K562 (cell line): ENCODE measurements at regions not wholly inside any gene's neighbourhood (a gene's known extent, or its start where the extent isn't known, plus 50 kb on each side); places are given as distances from the start of the nearest gene placed in this dataset.

ENCODE experiments used
- ATAC-seq: fragments of 200-7000 bp; cut with Tn5 transposase; 3 replicates; pipeline ENCODE4 v1.9.1; 2020; ENCODE audit warnings: moderate library complexity
- BruUV-seq: library from RNA; stranded (reverse); fragments of 400-500 nt; replicated peaks from 2 replicates; lab custom pipeline; 2021; lab: Mats Ljungman, UMichigan
- CTCF ChIA-PET: fragments of 300-600 bp; formaldehyde crosslinking; extraction: SDS; loops from one replicate; lab custom pipeline; 2021; ENCODE audit warnings: low intra/inter-chr PET ratio; lab: Yijun Ruan, JAX
- POLR2A ChIA-PET: fragments of 300-600, 350-650 bp; sonication (Branson Sonifier 250); formaldehyde crosslinking; extraction: SDS; loops from one replicate; lab custom pipeline; 2021; ENCODE audit warnings: antibody characterized with exemption, inconsistent platforms; lab: Yijun Ruan, JAX
- DNase-seq, 4 experiments: peaks; one replicate each; pipeline versions ENCODE4 v3.0.0 to v3.0.0-alpha.2; 2011 to 2018; ENCODE audit warnings: low spot score in 3 of 4, mixed read lengths in 3 of 4; ENCODE audit errors: extremely low read depth in 1 of 4
- FAIRE-seq: peaks from 2 replicates; lab custom pipeline; 2011; peaks lifted over from hg19 to GRCh38; lab: Jason Lieb, UNC
- H2AFZ ChIP-seq: 2 replicates; pipeline ENCODE4 v1.6.0; 2011; ENCODE audit warnings: low read depth, low read length, control low read depth, inconsistent platforms
- H3K27ac ChIP-seq: fragments of 200-600 bp; 3 replicates; pipeline ENCODE4 v1.8.0; 2011; ENCODE audit warnings: low read depth, mild to moderate bottlenecking, control low read depth, inconsistent platforms, low read length, moderate library complexity, mixed read lengths; ENCODE audit errors: extremely low read depth
- H3K27me3 ChIP-seq, 2 experiments: fragments of 300-600 bp in 1 of 2; 2 replicates in 1 of 2; 3 replicates in 1 of 2; pipeline versions ENCODE4 v1.6.0 to v1.8.0; 2011; ENCODE audit warnings: inconsistent platforms in 2 of 2, low read length in 2 of 2, mild to moderate bottlenecking in 1 of 2, mixed read lengths in 1 of 2, moderate library complexity in 1 of 2; ENCODE audit not compliant: control insufficient read depth in 2 of 2, insufficient read depth in 2 of 2
- H3K36me3 ChIP-seq: fragments of 300-600 bp; 3 replicates; pipeline ENCODE4 v1.8.0; 2011; ENCODE audit warnings: mild to moderate bottlenecking, low read length, inconsistent platforms; ENCODE audit not compliant: control insufficient read depth, insufficient read depth
- H3K4me1 ChIP-seq, 2 experiments: fragments of 200-600 bp in 1 of 2; replicated peaks in 1 of 2; 2 replicates in 1 of 2; 3 replicates in 1 of 2; pipeline versions ENCODE4 v1.5.1 to v1.8.0; 2011; ENCODE audit warnings: inconsistent platforms in 2 of 2, low read length in 2 of 2, mild to moderate bottlenecking in 1 of 2, mixed read lengths in 1 of 2, moderate library complexity in 1 of 2; ENCODE audit not compliant: control insufficient read depth in 2 of 2, insufficient read depth in 2 of 2
- H3K4me2 ChIP-seq: 2 replicates; pipeline ENCODE4 v1.6.1; 2011; ENCODE audit warnings: low read length, control low read depth, inconsistent platforms, mixed read lengths; ENCODE audit not compliant: insufficient read depth
- H3K4me3 ChIP-seq: fragments of 200-600 bp; sonication (generic), shearing (Covaris generic); 2 replicates; pipeline ENCODE4 v1.5.1; 2016; ENCODE audit warnings: control low read depth, inconsistent platforms
- H3K79me2 ChIP-seq: fragments of 200-600 bp; 3 replicates; pipeline ENCODE4 v1.8.0; 2011; ENCODE audit warnings: low read length, inconsistent platforms; ENCODE audit not compliant: control insufficient read depth, insufficient read depth
- H3K9ac ChIP-seq, 2 experiments: 2 replicates each; pipeline versions ENCODE4 v1.6.0 to v1.6.1; 2011; ENCODE audit warnings: low read depth in 2 of 2, low read length in 2 of 2, control low read depth in 1 of 2, inconsistent platforms in 1 of 2, mild to moderate bottlenecking in 1 of 2, mixed read lengths in 1 of 2; ENCODE audit not compliant: insufficient read depth in 1 of 2
- H3K9me1 ChIP-seq: one replicate; pipeline ENCODE4 v1.6.0; 2011; ENCODE audit warnings: inconsistent platforms, mild to moderate bottlenecking, low read length, moderate library complexity; ENCODE audit not compliant: control insufficient read depth, insufficient read depth
- H3K9me3 ChIP-seq: replicated peaks from 2 replicates; pipeline ENCODE4 v1.5.1; 2011; ENCODE audit warnings: low read depth, low read length, inconsistent platforms; ENCODE audit not compliant: control insufficient read depth, insufficient read depth
- H4K20me1 ChIP-seq: replicated peaks from 2 replicates; pipeline ENCODE4 v1.6.1; 2011; ENCODE audit warnings: low read length, inconsistent platforms, mixed read lengths; ENCODE audit not compliant: control insufficient read depth, insufficient read depth
- CEBPG ChIP-seq, 3 experiments: fragments of 200-800 bp in 1 of 3; sonication (Bioruptor generic) in 1 of 3; sonication (generic) in 1 of 3; formaldehyde crosslinking in 1 of 3; IDR thresholded peaks in 2 of 3; conservative IDR thresholded peaks in 1 of 3; 2 replicates each; pipeline versions ENCODE4 v1.6.1 to v1.8.0; 2016 to 2022; ENCODE audit warnings: missing compliant biosample characterization in 2 of 3, missing genetic modification characterization in 2 of 3, mild to moderate bottlenecking in 1 of 3, missing genetic modification reagents in 1 of 3
- E2F5 ChIP-seq: sonication (generic); formaldehyde crosslinking; IDR thresholded peaks from 2 replicates; pipeline ENCODE4 v1.8.0; 2022; ENCODE audit warnings: mild to moderate bottlenecking, missing genetic modification reagents
- ELF2 ChIP-seq: fragments of 250-450 bp; sonication (Bioruptor Pico); IDR thresholded peaks from 2 replicates; pipeline ENCODE4 v1.5.0; 2021; ENCODE audit warnings: mild to moderate bottlenecking
- MYNN ChIP-seq, 2 experiments: sonication (generic); formaldehyde crosslinking in 1 of 2; IDR thresholded peaks; 2 replicates each; pipeline versions ENCODE4 v1.5.0 to v1.6.1; 2016 to 2020; ENCODE audit warnings: antibody characterized with exemption in 1 of 2, missing genetic modification reagents in 1 of 2
- NCOA4 ChIP-seq: fragments of 450-650 bp; IDR thresholded peaks from 2 replicates; pipeline ENCODE4 v1.6.1; 2018; ENCODE audit warnings: mild to moderate bottlenecking; ENCODE audit not compliant: partially characterized antibody
- PCBP2 ChIP-seq: fragments of 200-400 bp; formaldehyde crosslinking; IDR thresholded peaks from 2 replicates; pipeline ENCODE4 v1.6.1; 2018; ENCODE audit warnings: low read length, low read depth, mild to moderate bottlenecking, moderate library complexity; ENCODE audit not compliant: poor library complexity, severe bottlenecking
- PREB ChIP-seq: sonication (generic); formaldehyde crosslinking; IDR thresholded peaks from 2 replicates; pipeline ENCODE4 v1.8.1; 2023; ENCODE audit warnings: mild to moderate bottlenecking, missing genetic modification reagents
- STAT5B ChIP-seq: fragments of 250-450 bp; sonication (Bioruptor Pico); IDR thresholded peaks from 2 replicates; pipeline ENCODE4 v1.8.0; 2021; ENCODE audit warnings: mild to moderate bottlenecking, inconsistent platforms
- YY1 ChIP-seq, 3 experiments: IDR thresholded peaks; 2 replicates each; pipeline ENCODE4 v1.6.1; 2011; ENCODE audit warnings: low read length in 2 of 3, mild to moderate bottlenecking in 2 of 3, moderate library complexity in 2 of 3, borderline replicate concordance in 1 of 3, control low read depth in 1 of 3, low read depth in 1 of 3; ENCODE audit not compliant: insufficient read depth in 3 of 3, insufficient replicate concordance in 2 of 3, control insufficient read depth in 1 of 3, insufficient read length in 1 of 3; ENCODE audit errors: extremely low read depth in 1 of 3
- ZNF384 ChIP-seq: IDR thresholded peaks from 2 replicates; pipeline ENCODE4 v1.6.1; 2012; ENCODE audit warnings: low read depth, low read length, improper control_type of control experiment
- WGBS: fragments of 100-300 bp; shearing (Covaris generic); methylation state at CpG from one replicate; pipeline ENCODE4 v1.1.6; 2016; ENCODE audit warnings: low coverage, mixed read lengths; ENCODE audit not compliant: insufficient coverage; ENCODE audit errors: missing lambda C conversion rate; 5-methylcytosine and 5-hydroxymethylcytosine counted together
- in situ Hi-C: fragments of 300-500 bp; cut with MboI; formaldehyde crosslinking; loops from 4 replicates; pipeline ENCODE4 v1.15.0; 2018; ENCODE audit warnings: inconsistent platforms, mixed read lengths
- intact Hi-C: fragments of 100-400 bp; cut with micrococcal nuclease; formaldehyde crosslinking; loops from 2 replicates; pipeline ENCODE4 v1.14.2; 2022

- Histone ChIP-seq H3K4me1 (peaks cover 0 to 3% of the 10 kb centered on the region in 2 experiments; a peak in 1 of 5 replicates), H3K79me2 (no peaks in the 10 kb centered on the region), H3K9ac (no peak overlapping the region), H3K27ac (no peak overlapping the region), H3K9me1 (no peaks in the 10 kb centered on the region), H2AFZ (no peak overlapping the region), H3K36me3 (no peaks in the 10 kb centered on the region), H4K20me1 (no peaks in the 10 kb centered on the region), H3K4me3 (no peak overlapping the region), H3K27me3 (peaks cover 0 to 18% of the 10 kb centered on the region in 2 experiments; a peak in 1 of 5 replicates), H3K9me3 (no peaks in the 10 kb centered on the region), H3K4me2 (no peak overlapping the region)
- no peak for FAIRE-seq
- TF ChIP-seq PREB (CRISPR knock-in tag): no peak
- no peak for TF ChIP-seq YY1 (IDR thresholded peaks at IDR 0.05; ENCODE audit: borderline replicate concordance in 1 of 3, control insufficient read depth in 1 of 3, extremely low read depth in 1 of 3, insufficient read depth in 3 of 3, insufficient read length in 1 of 3, insufficient replicate concordance in 2 of 3, low read depth in 1 of 3, low read length in 2 of 3)
- no peak for TF ChIP-seq ZNF384
- TF ChIP-seq E2F5 (CRISPR knock-in tag): no peak
- no peak for TF ChIP-seq STAT5B (CRISPR knock-in tag)
- no peak for TF ChIP-seq PCBP2
- no peak for TF ChIP-seq NCOA4
- TF ChIP-seq ELF2 (CRISPR knock-in tag): no peak
- no peak for TF ChIP-seq CEBPG (CRISPR knock-in tag; IDR thresholded peaks at IDR 0.05)
- no peak for TF ChIP-seq CEBPG (tag; conservative IDR thresholded peaks at IDR 0.05 in 1 of 2, IDR thresholded peaks at IDR 0.05 in 1 of 2)
- no peak for TF ChIP-seq MYNN (IDR thresholded peaks at IDR 0.05)
- TF ChIP-seq MYNN (CRISPR knock-in tag; IDR thresholded peaks at IDR 0.05): no peak
- WGBS: 0% methylated on average over 4 of the region's 4 CpGs
- in situ Hi-C loops: no loop called here
- DNase-seq: no peak
- no peak for ATAC-seq
- intact Hi-C loops: no loop called here
- POLR2A ChIA-PET: no interaction called here
- CTCF ChIA-PET: no interaction called here
- no TSS peak for BruUV-seq
Observed at GRCh38 chr5:2242539-2242938, 359.8 kb upstream of the IRX4 start.
